ENCODE measurements at regions not wholly inside any gene's neighbourhood (a gene's known extent, or its start where the extent isn't known, plus 50 kb on each side); places are given as distances from the start of the nearest gene placed in this dataset.
"Not testable (repeated sequence)": the region's sequence is repeated elsewhere in the genome, so short reads cannot be mapped to it uniquely, and the experiment has no call there.

DNA sequence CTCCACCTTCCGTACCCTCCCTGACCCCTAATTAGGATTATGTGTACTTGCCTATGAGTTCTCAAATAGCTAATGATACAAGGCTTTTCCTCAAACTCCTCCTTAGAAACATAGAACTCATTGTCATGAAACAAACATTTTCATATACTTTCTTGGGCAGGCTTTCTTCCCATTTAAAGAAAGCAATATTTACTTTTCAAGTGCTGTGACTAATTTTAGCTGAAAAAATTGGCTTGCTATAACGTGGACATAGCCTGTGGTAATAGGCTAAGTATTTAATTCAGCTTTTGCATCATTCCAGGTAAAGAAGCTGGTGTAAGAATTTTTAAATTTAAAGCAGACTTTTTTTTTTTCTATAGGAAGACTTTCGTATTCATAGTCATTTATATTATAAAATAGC lies 208.7 kb downstream of the SOX2 start:
- Histone ChIP-seq H3K36me3 (replicated peaks) (no peaks in the 10 kb centered on the region), H3K27ac (no peak overlapping the region), H3K4me3 (ENCODE audit: low read depth, low read length) (no peak overlapping the region), H3K27me3 (replicated peaks) (no peaks in the 10 kb centered on the region)
- TF ChIP-seq, protein P1, sequence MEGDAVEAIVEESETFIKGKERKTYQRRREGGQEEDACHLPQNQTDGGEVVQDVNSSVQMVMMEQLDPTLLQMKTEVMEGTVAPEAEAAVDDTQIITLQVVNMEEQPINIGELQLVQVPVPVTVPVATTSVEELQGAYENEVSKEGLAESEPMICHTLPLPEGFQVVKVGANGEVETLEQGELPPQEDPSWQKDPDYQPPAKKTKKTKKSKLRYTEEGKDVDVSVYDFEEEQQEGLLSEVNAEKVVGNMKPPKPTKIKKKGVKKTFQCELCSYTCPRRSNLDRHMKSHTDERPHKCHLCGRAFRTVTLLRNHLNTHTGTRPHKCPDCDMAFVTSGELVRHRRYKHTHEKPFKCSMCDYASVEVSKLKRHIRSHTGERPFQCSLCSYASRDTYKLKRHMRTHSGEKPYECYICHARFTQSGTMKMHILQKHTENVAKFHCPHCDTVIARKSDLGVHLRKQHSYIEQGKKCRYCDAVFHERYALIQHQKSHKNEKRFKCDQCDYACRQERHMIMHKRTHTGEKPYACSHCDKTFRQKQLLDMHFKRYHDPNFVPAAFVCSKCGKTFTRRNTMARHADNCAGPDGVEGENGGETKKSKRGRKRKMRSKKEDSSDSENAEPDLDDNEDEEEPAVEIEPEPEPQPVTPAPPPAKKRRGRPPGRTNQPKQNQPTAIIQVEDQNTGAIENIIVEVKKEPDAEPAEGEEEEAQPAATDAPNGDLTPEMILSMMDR (IDR thresholded peaks at IDR 0.05; ENCODE audit: low read depth, low read length, missing control alignments): no peak
- in situ Hi-C loops (cut with HindIII; ENCODE audit: low pct_ligation_motif_present, low sequenced_read_pairs): no loop called here
- DNase-seq: no peak

DNA sequence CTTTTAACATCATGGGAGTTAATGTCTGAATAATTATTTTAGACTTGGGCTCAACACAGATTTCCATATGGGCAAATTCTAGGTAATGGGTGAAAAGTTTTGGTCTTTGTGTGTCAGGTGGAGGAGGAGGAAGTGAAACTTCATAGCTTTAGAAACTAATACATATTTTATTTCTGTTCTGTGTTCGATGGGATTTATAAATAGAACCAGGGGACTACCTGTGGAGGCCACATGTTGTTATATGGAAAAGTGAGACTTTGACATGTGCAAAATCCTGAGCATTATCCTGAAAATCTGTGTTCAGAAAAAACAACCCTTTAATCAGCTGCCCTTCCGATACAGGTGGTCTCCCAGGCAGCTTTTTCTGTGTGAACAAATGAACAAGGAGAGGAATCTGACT lies 209.5 kb downstream of the SOX2 start:
- Histone ChIP-seq H3K27me3 (replicated peaks) (no peaks in the 10 kb centered on the region), H3K27ac (no peak overlapping the region), H3K36me3 (replicated peaks) (no peaks in the 10 kb centered on the region), H3K4me3 (ENCODE audit: low read depth, low read length) (no peak overlapping the region)
- no peak for DNase-seq
- TF ChIP-seq, protein P1 (IDR thresholded peaks at IDR 0.05; ENCODE audit: low read depth, low read length, missing control alignments): no peak
- in situ Hi-C loops (cut with HindIII; ENCODE audit: low pct_ligation_motif_present, low sequenced_read_pairs): no loop called here

DNA sequence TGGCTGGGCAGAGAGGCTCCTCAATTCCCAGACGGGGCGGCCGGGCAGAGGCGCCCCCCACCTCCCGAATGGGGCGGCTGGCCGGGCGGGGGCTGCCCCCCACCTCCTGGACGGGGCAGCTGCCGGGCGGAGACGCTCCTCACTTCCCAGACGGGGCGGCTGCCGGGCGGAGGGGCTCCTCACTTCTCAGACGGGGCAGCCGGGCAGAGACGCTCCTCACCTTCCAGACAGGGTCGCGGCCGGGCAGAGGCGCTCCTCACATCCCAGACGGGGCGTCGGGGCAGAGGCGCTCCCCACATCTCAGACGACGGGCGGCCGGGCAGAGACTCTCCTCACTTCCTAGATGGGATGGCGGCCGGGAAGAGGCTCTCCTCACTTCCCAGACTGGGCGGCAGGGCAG lies 214.1 kb downstream of the SOX2 start:
- in situ Hi-C loops (cut with HindIII; ENCODE audit: low pct_ligation_motif_present, low sequenced_read_pairs); H3K36me3 ChIP-seq (replicated peaks); H3K27ac ChIP-seq; H3K27me3 ChIP-seq (replicated peaks); H3K4me3 ChIP-seq (ENCODE audit: low read depth, low read length); DNase-seq: not testable (repeated sequence)

DNA sequence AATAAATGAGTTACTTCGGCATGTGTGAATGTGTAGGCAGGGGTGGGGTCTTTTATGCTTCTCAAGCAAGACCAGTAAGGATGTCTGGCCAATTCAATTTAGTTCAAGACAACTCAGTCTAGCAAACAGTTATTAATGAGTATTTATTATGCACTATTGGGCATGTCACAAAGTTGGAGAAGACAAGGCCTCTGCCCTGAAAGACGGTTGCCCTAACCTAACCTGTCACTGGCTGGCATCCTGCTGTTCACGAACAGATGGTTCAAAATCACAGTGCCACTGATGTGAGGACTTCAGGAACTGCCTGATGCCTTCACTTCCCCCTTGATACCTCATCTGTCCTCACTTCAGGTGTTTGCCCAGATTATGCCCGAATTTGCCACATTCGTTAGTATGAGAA lies 217.8 kb downstream of the SOX2 start:
- no peak for DNase-seq
- no peaks in the 10 kb centered on the region for H3K36me3 ChIP-seq (replicated peaks)
- TF ChIP-seq, protein P1 (IDR thresholded peaks at IDR 0.05; ENCODE audit: low read depth, low read length, missing control alignments): no peak
- no peak overlapping the region for H3K27ac ChIP-seq
- no peaks in the 10 kb centered on the region for H3K27me3 ChIP-seq (replicated peaks)
- no peak overlapping the region for H3K4me3 ChIP-seq (ENCODE audit: low read depth, low read length)
- in situ Hi-C loops (cut with HindIII; ENCODE audit: low pct_ligation_motif_present, low sequenced_read_pairs): no loop called here

DNA sequence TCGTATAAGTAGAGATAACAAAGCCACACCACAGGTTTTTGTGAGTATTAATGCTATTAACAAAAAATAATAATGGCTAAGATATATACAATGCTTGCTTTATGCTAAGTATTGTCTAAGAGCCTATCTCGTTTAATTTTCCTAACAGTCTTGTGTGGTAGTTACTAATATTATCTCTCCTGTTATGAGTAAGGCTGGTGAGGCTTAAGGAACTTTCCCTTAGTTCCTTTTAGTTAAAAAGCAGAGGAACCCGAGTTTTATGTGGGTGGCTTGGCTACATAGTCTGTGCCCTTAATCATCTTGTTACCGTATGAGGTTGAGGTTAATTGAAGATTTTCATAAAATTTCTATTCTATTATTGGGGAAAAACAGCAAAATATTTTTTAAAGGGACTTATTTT lies 218.4 kb downstream of the SOX2 start:
- H3K27me3 ChIP-seq (replicated peaks): no peaks in the 10 kb centered on the region
- no peak overlapping the region for H3K27ac ChIP-seq
- TF ChIP-seq, protein P1 (IDR thresholded peaks at IDR 0.05; ENCODE audit: low read depth, low read length, missing control alignments): no peak
- no peak for DNase-seq
- in situ Hi-C loops (cut with HindIII; ENCODE audit: low pct_ligation_motif_present, low sequenced_read_pairs): no loop called here
- H3K36me3 ChIP-seq (replicated peaks): no peaks in the 10 kb centered on the region
- no peak overlapping the region for H3K4me3 ChIP-seq (ENCODE audit: low read depth, low read length)

DNA sequence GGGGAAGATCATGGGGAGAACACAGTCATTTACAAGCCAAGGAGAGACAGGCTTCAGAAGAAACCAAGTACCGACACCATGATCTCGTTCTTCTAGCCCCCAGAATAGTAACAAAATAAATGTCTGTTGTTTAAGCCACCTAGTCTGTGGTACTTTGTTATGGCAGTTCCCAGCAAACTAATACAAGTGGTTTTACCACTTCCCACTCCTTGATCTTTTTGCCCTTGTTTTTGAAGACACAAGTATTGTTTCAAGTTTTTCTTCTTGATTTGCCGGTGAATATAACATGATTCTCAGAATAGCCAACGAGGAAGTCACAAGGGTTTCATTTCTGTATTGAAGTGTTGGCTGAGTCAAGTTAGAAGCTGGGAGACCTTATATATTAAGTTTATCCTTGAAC lies 220.3 kb downstream of the SOX2 start:
- Histone ChIP-seq H3K27me3 (replicated peaks) (no peaks in the 10 kb centered on the region), H3K36me3 (replicated peaks) (no peaks in the 10 kb centered on the region), H3K27ac (no peak overlapping the region), H3K4me3 (ENCODE audit: low read depth, low read length) (no peak overlapping the region)
- in situ Hi-C loops (cut with HindIII; ENCODE audit: low pct_ligation_motif_present, low sequenced_read_pairs): no loop called here
- DNase-seq: no peak
- TF ChIP-seq, protein P1 (IDR thresholded peaks at IDR 0.05; ENCODE audit: low read depth, low read length, missing control alignments): no peak
